Neural crest cell (in vitro differentiated cells): ENCODE measurements at regions not wholly inside any gene's neighbourhood (a gene's known extent, or its start where the extent isn't known, plus 50 kb on each side); places are given as distances from the start of the nearest gene placed in this dataset.
A peak's percentile ranks its signal among the peaks of the same experiment; 100 is the strongest.

ENCODE experiments used
- DNase-seq: peaks from one replicate; pipeline ENCODE4 v3.0.0; 2021; ENCODE audit warnings: low read depth, mixed read lengths, low spot score
- H3K27ac Mint-ChIP-seq: one replicate; pipeline ENCODE4 v1.8.0; 2021; ENCODE audit warnings: mild to moderate bottlenecking, mixed read lengths; ENCODE audit not compliant: unreplicated experiment
- H3K27me3 Mint-ChIP-seq: 2 replicates; pipeline ENCODE4 v1.8.0; 2021; ENCODE audit warnings: low read depth, mild to moderate bottlenecking, mixed read lengths
- H3K36me3 Mint-ChIP-seq: 2 replicates; pipeline ENCODE4 v1.8.0; 2021; ENCODE audit warnings: low read depth, mild to moderate bottlenecking, mixed read lengths
- H3K4me1 Mint-ChIP-seq: 2 replicates; pipeline ENCODE4 v1.8.0; 2021; ENCODE audit warnings: mixed read lengths
- H3K4me3 Mint-ChIP-seq: one replicate; pipeline ENCODE4 v1.8.0; 2021; ENCODE audit warnings: mild to moderate bottlenecking, mixed read lengths
- H3K9me3 Mint-ChIP-seq: 2 replicates; pipeline ENCODE4 v1.8.0; 2021; ENCODE audit warnings: mixed read lengths
- CTCF ChIP-seq: fragments of 200-600 bp; sonication (generic); conservative IDR thresholded peaks from 2 replicates; pipeline ENCODE4 v1.5.0; 2021; ENCODE audit warnings: antibody characterized with exemption, mild to moderate bottlenecking

- TF ChIP-seq CTCF, result peak; percentile 95
- H3K4me3 Mint-ChIP-seq, result no peak overlapping the region
- peaks cover 3% of the 10 kb centered on the region for H3K27me3 Mint-ChIP-seq
- peaks cover 4% of the 10 kb centered on the region for H3K9me3 Mint-ChIP-seq
- peak; percentile 92 for DNase-seq
- H3K27ac Mint-ChIP-seq, result no peak overlapping the region
- no peaks in the 10 kb centered on the region for H3K36me3 Mint-ChIP-seq
- H3K4me1 Mint-ChIP-seq, result peaks cover 24% of the 10 kb centered on the region
Measured at GRCh38 chr20:63056236-63057170, 49.7 kb upstream of the BHLHE23 start.
